Gastroesophageal sphincter (tissue), 3 donors: ENCODE measurements at regions not wholly inside any gene's neighbourhood (a gene's known extent, or its start where the extent isn't known, plus 50 kb on each side); places are given as distances from the start of the nearest gene placed in this dataset.

Experiments
- CTCF ChIP-seq, 4 experiments: fragments of 200-600 bp in 2 of 4; fragments of 450-650 bp in 2 of 4; sonication (generic) in 1 of 4; IDR thresholded peaks; one replicate each; pipeline ENCODE4 v1.5.1; 2017 to 2019; ENCODE audit warnings: antibody characterized with exemption in 4 of 4, mild to moderate bottlenecking in 2 of 4, moderate library complexity in 2 of 4
- POLR2A ChIP-seq, 2 donors: fragments of 450-650 bp; IDR thresholded peaks; one replicate each; pipeline ENCODE4 v1.6.1; 2017; ENCODE audit warnings: antibody characterized with exemption in 2 of 2, mild to moderate bottlenecking in 2 of 2, moderate library complexity in 1 of 2

- TF ChIP-seq POLR2A (IDR thresholded peaks at IDR 0.05): no peak
- no peak for TF ChIP-seq CTCF (IDR thresholded peaks at IDR 0.05)
Measured at GRCh38 chrX:139234898-139235297, 295.6 kb upstream of the F9 start.
